ENCODE measurements at regions not wholly inside any gene's neighbourhood (a gene's known extent, or its start where the extent isn't known, plus 50 kb on each side); places are given as distances from the start of the nearest gene placed in this dataset.

- no peak for DNase-seq
These were observed 224.2 kb upstream of the IRX3 start for GRCh38 chr16:54510685-54511221.

GRCh38 chr16:54509456-54509855 is 222.9 kb upstream of the IRX3 start:
- DNase-seq = no peak

GRCh38 chr16:54508351-54508750 is 221.8 kb upstream of the IRX3 start:
- no peak for DNase-seq

- no peak for DNase-seq
These were observed 220.3 kb upstream of the IRX3 start for GRCh38 chr16:54506741-54507500.

GRCh38 chr16:54506214-54506580 is 219.6 kb upstream of the IRX3 start:
- no peak for DNase-seq

GRCh38 chr16:54505549-54506213 is 219.1 kb upstream of the IRX3 start:
- no peak for DNase-seq

- no peak for DNase-seq
These were observed 217.8 kb upstream of the IRX3 start for GRCh38 chr16:54504372-54504771.

- no peak for DNase-seq
These were observed 217.3 kb upstream of the IRX3 start for GRCh38 chr16:54503856-54504219.

- no peak for DNase-seq
These were observed 216.6 kb upstream of the IRX3 start for GRCh38 chr16:54503011-54503855.

- no peak for DNase-seq
These were observed 215.2 kb upstream of the IRX3 start for GRCh38 chr16:54501797-54502196.

- no peak for DNase-seq
These were observed 207.0 kb upstream of the IRX3 start for GRCh38 chr16:54493594-54493993.

GRCh38 chr16:54493061-54493460 is 206.5 kb upstream of the IRX3 start:
- DNase-seq = no peak

GRCh38 chr16:54490112-54490488 is 203.5 kb upstream of the IRX3 start:
- no peak for DNase-seq

- DNase-seq = no peak
These were observed 202.9 kb upstream of the IRX3 start for GRCh38 chr16:54489225-54490111.

GRCh38 chr16:54488729-54489128 is 202.1 kb upstream of the IRX3 start:
- DNase-seq = no peak

GRCh38 chr16:54487933-54488332 is 201.3 kb upstream of the IRX3 start:
- DNase-seq = no peak

- no peak for DNase-seq
These were observed 198.1 kb upstream of the IRX3 start for GRCh38 chr16:54484700-54485099.

- no peak for DNase-seq
These were observed 196.4 kb upstream of the IRX3 start for GRCh38 chr16:54482892-54483574.

- no peak for DNase-seq
These were observed 193.8 kb upstream of the IRX3 start for GRCh38 chr16:54480429-54480828.

GRCh38 chr16:54479546-54479945 is 193.0 kb upstream of the IRX3 start:
- DNase-seq = no peak

- DNase-seq = no peak
These were observed 191.1 kb upstream of the IRX3 start for GRCh38 chr16:54477714-54478113.

- DNase-seq = no peak
These were observed 188.5 kb upstream of the IRX3 start for GRCh38 chr16:54475019-54475601.

All from hematopoietic multipotent progenitor cell treated with erythropoietin and hydrocortisone succinate and interleukin-3 and kit ligand, for 6 days (in vitro differentiated cells).